GM12891 (cell line): ENCODE measurements at regions not wholly inside any gene's neighbourhood (a gene's known extent, or its start where the extent isn't known, plus 50 kb on each side); places are given as distances from the start of the nearest gene placed in this dataset.

Experiments used
- POLR2A ChIP-seq: IDR thresholded peaks from 2 replicates; pipeline ENCODE4 v1.6.1; 2011; ENCODE audit warnings: low read depth, low read length, control low read depth
- POU2F2 ChIP-seq: IDR thresholded peaks from 2 replicates; pipeline ENCODE4 v1.6.1; 2011; ENCODE audit warnings: low read depth, mild to moderate bottlenecking, control low read depth, low read length, moderate library complexity

DNA sequence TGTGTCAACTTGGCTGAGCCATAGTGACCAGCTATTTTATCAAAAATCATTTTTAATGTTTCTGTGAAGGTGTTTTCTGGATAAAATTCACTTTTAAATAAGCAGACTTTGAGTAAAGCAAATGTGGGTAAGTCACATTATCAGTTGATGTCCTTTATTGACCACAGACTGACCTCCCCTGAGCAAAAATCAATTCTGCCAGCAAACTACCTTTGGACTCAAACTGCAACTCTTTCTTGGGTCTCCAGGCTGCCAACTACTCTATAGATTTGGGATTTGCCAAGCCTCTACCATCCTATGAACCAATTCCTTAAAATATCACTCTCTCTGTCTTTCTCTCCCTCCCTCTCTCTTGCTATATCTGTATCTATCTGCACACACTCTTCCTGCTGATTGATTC, 1571.7 kb upstream of the NUDT12 start:
- TF ChIP-seq POLR2A (no peak), POU2F2 (no peak)
